K562 (cell line): ENCODE measurements at regions not wholly inside any gene's neighbourhood (a gene's known extent, or its start where the extent isn't known, plus 50 kb on each side); places are given as distances from the start of the nearest gene placed in this dataset.

ENCODE experiments used
- ATAC-seq: fragments of 200-7000 bp; cut with Tn5 transposase; 3 replicates; pipeline ENCODE4 v1.9.1; 2020; ENCODE audit warnings: moderate library complexity
- BruUV-seq: library from RNA; stranded (reverse); fragments of 400-500 nt; replicated peaks from 2 replicates; lab custom pipeline; 2021; lab: Mats Ljungman, UMichigan
- CTCF ChIA-PET: fragments of 300-600 bp; formaldehyde crosslinking; extraction: SDS; loops from one replicate; lab custom pipeline; 2021; ENCODE audit warnings: low intra/inter-chr PET ratio; lab: Yijun Ruan, JAX
- POLR2A ChIA-PET: fragments of 300-600, 350-650 bp; sonication (Branson Sonifier 250); formaldehyde crosslinking; extraction: SDS; loops from one replicate; lab custom pipeline; 2021; ENCODE audit warnings: antibody characterized with exemption, inconsistent platforms; lab: Yijun Ruan, JAX
- DNase-seq, 4 experiments: peaks; one replicate each; pipeline versions ENCODE4 v3.0.0 to v3.0.0-alpha.2; 2011 to 2018; ENCODE audit warnings: low spot score in 3 of 4, mixed read lengths in 3 of 4; ENCODE audit errors: extremely low read depth in 1 of 4
- FAIRE-seq: peaks from 2 replicates; lab custom pipeline; 2011; peaks lifted over from hg19 to GRCh38; lab: Jason Lieb, UNC
- H2AFZ ChIP-seq: 2 replicates; pipeline ENCODE4 v1.6.0; 2011; ENCODE audit warnings: low read depth, low read length, control low read depth, inconsistent platforms
- H3K27ac ChIP-seq: fragments of 200-600 bp; 3 replicates; pipeline ENCODE4 v1.8.0; 2011; ENCODE audit warnings: low read depth, mild to moderate bottlenecking, control low read depth, inconsistent platforms, low read length, moderate library complexity, mixed read lengths; ENCODE audit errors: extremely low read depth
- H3K27me3 ChIP-seq, 2 experiments: fragments of 300-600 bp in 1 of 2; 2 replicates in 1 of 2; 3 replicates in 1 of 2; pipeline versions ENCODE4 v1.6.0 to v1.8.0; 2011; ENCODE audit warnings: inconsistent platforms in 2 of 2, low read length in 2 of 2, mild to moderate bottlenecking in 1 of 2, mixed read lengths in 1 of 2, moderate library complexity in 1 of 2; ENCODE audit not compliant: control insufficient read depth in 2 of 2, insufficient read depth in 2 of 2
- H3K36me3 ChIP-seq: fragments of 300-600 bp; 3 replicates; pipeline ENCODE4 v1.8.0; 2011; ENCODE audit warnings: mild to moderate bottlenecking, low read length, inconsistent platforms; ENCODE audit not compliant: control insufficient read depth, insufficient read depth
- H3K4me1 ChIP-seq, 2 experiments: fragments of 200-600 bp in 1 of 2; replicated peaks in 1 of 2; 2 replicates in 1 of 2; 3 replicates in 1 of 2; pipeline versions ENCODE4 v1.5.1 to v1.8.0; 2011; ENCODE audit warnings: inconsistent platforms in 2 of 2, low read length in 2 of 2, mild to moderate bottlenecking in 1 of 2, mixed read lengths in 1 of 2, moderate library complexity in 1 of 2; ENCODE audit not compliant: control insufficient read depth in 2 of 2, insufficient read depth in 2 of 2
- H3K4me2 ChIP-seq: 2 replicates; pipeline ENCODE4 v1.6.1; 2011; ENCODE audit warnings: low read length, control low read depth, inconsistent platforms, mixed read lengths; ENCODE audit not compliant: insufficient read depth
- H3K4me3 ChIP-seq: fragments of 200-600 bp; sonication (generic), shearing (Covaris generic); 2 replicates; pipeline ENCODE4 v1.5.1; 2016; ENCODE audit warnings: control low read depth, inconsistent platforms
- H3K79me2 ChIP-seq: fragments of 200-600 bp; 3 replicates; pipeline ENCODE4 v1.8.0; 2011; ENCODE audit warnings: low read length, inconsistent platforms; ENCODE audit not compliant: control insufficient read depth, insufficient read depth
- H3K9ac ChIP-seq, 2 experiments: 2 replicates each; pipeline versions ENCODE4 v1.6.0 to v1.6.1; 2011; ENCODE audit warnings: low read depth in 2 of 2, low read length in 2 of 2, control low read depth in 1 of 2, inconsistent platforms in 1 of 2, mild to moderate bottlenecking in 1 of 2, mixed read lengths in 1 of 2; ENCODE audit not compliant: insufficient read depth in 1 of 2
- H3K9me1 ChIP-seq: one replicate; pipeline ENCODE4 v1.6.0; 2011; ENCODE audit warnings: inconsistent platforms, mild to moderate bottlenecking, low read length, moderate library complexity; ENCODE audit not compliant: control insufficient read depth, insufficient read depth
- H3K9me3 ChIP-seq: replicated peaks from 2 replicates; pipeline ENCODE4 v1.5.1; 2011; ENCODE audit warnings: low read depth, low read length, inconsistent platforms; ENCODE audit not compliant: control insufficient read depth, insufficient read depth
- H4K20me1 ChIP-seq: replicated peaks from 2 replicates; pipeline ENCODE4 v1.6.1; 2011; ENCODE audit warnings: low read length, inconsistent platforms, mixed read lengths; ENCODE audit not compliant: control insufficient read depth, insufficient read depth
- ADNP ChIP-seq: fragments of 200-800 bp; sonication (Bioruptor generic); IDR thresholded peaks from 2 replicates; pipeline ENCODE4 v1.6.1; 2016; ENCODE audit warnings: missing genetic modification characterization, missing compliant biosample characterization
- EZH2 ChIP-seq: IDR thresholded peaks from 2 replicates; pipeline ENCODE4 v1.6.1; 2012; ENCODE audit warnings: low read depth, mild to moderate bottlenecking, inconsistent platforms, low read length, borderline replicate concordance
- FOS ChIP-seq: IDR thresholded peaks from 3 replicates; pipeline ENCODE4 v1.6.1; 2011; ENCODE audit not compliant: insufficient read length; ENCODE audit errors: extremely low read depth
- KLF10 ChIP-seq: fragments of 250-450 bp; sonication (Bioruptor Pico); IDR thresholded peaks from 2 replicates; pipeline ENCODE4 v1.6.1; 2021; ENCODE audit warnings: matching md5 sums
- POLR2A ChIP-seq: fragments of 450-650 bp; conservative IDR thresholded peaks from 2 replicates; pipeline ENCODE4 v1.6.1; 2016
- RBM15 ChIP-seq: fragments of 200-400 bp; formaldehyde crosslinking; IDR thresholded peaks from 2 replicates; pipeline ENCODE4 v1.6.1; 2018; ENCODE audit warnings: mild to moderate bottlenecking, low read length, moderate library complexity; ENCODE audit not compliant: insufficient read depth
- SIX5 ChIP-seq, 2 experiments: IDR thresholded peaks; 2 replicates each; pipeline ENCODE4 v1.6.1; 2011; ENCODE audit warnings: low read length in 2 of 2, borderline replicate concordance in 1 of 2, low read depth in 1 of 2, mild to moderate bottlenecking in 1 of 2, moderate library complexity in 1 of 2; ENCODE audit not compliant: insufficient read depth in 1 of 2
- SRSF9 ChIP-seq: fragments of 200-400 bp; formaldehyde crosslinking; IDR thresholded peaks from 2 replicates; pipeline ENCODE4 v1.6.1; 2017; ENCODE audit warnings: low read depth, low read length, borderline replicate concordance
- TOE1 ChIP-seq, 2 experiments: fragments of 450-650 bp in 1 of 2; sonication (generic) in 1 of 2; formaldehyde crosslinking in 1 of 2; IDR thresholded peaks; 2 replicates each; pipeline versions ENCODE4 v1.7.1 to v1.8.0; 2016 to 2022; ENCODE audit warnings: borderline replicate concordance in 2 of 2, mild to moderate bottlenecking in 2 of 2, antibody characterized with exemption in 1 of 2, inconsistent platforms in 1 of 2, low read depth in 1 of 2, missing genetic modification reagents in 1 of 2, moderate library complexity in 1 of 2
- ZBTB9 ChIP-seq: fragments of 450-650 bp; formaldehyde crosslinking; IDR thresholded peaks from 2 replicates; pipeline ENCODE4 v1.4.0; 2020; ENCODE audit warnings: mild to moderate bottlenecking, moderate library complexity
- WGBS: fragments of 100-300 bp; shearing (Covaris generic); methylation state at CpG from one replicate; pipeline ENCODE4 v1.1.6; 2016; ENCODE audit warnings: low coverage, mixed read lengths; ENCODE audit not compliant: insufficient coverage; ENCODE audit errors: missing lambda C conversion rate; 5-methylcytosine and 5-hydroxymethylcytosine counted together
- in situ Hi-C: fragments of 300-500 bp; cut with MboI; formaldehyde crosslinking; loops from 4 replicates; pipeline ENCODE4 v1.15.0; 2018; ENCODE audit warnings: inconsistent platforms, mixed read lengths
- intact Hi-C: fragments of 100-400 bp; cut with micrococcal nuclease; formaldehyde crosslinking; loops from 2 replicates; pipeline ENCODE4 v1.14.2; 2022
- TF ChIP-seq, protein P1 (sequence below): sonication (generic); formaldehyde crosslinking; IDR thresholded peaks from 2 replicates; pipeline ENCODE4 v1.8.1; 2023; ENCODE audit warnings: mild to moderate bottlenecking, missing genetic modification reagents

DNA sequence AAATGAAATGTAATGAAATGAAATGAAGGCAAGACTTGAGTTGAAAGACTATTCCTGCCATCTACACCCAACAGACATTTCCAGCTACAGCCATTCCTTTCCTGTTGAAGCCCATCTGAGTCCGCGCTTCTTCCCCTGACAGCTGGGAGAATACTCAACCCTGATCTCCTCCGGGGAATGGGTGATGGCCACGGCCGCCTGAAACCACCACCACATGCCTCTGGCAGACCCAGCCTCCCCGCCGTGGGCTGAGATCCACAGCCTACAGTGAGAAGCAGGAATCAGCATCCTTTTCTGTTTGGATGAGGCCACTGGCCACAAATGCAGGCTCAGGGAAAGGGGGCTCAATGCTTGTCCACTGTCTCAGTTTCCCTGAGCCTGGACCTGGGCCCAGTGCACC lies 130.3 kb downstream of the NCOR2 start:
- no peaks in the 10 kb centered on the region for H3K79me2 ChIP-seq
- WGBS = 86% methylated on average over 7 of the region's 7 CpGs
- ChIA-PET CTCF (no interaction called here), POLR2A (interaction anchor here (0.6 kb wide), 1 partner anchor 255 kb away, joined by 3 read pairs; no protein-coding TSS in a partner anchor)
- BruUV-seq = no TSS peak
- no peaks in the 10 kb centered on the region for H3K9me3 ChIP-seq
- H3K9ac ChIP-seq = no peak overlapping the region
- no peak for ATAC-seq
- H3K4me1 ChIP-seq = peaks cover 0 to 26% of the 10 kb centered on the region in 2 experiments; a peak in 2 of 5 replicates
- no peaks in the 10 kb centered on the region; the same call in 1 of the 2 replicates for H4K20me1 ChIP-seq
- H3K4me3 ChIP-seq = no peak overlapping the region
- no peak for TF ChIP-seq FOS
- no peak for TF ChIP-seq SRSF9
- no peak for TF ChIP-seq TOE1 (IDR thresholded peaks at IDR 0.05; ENCODE audit: borderline replicate concordance)
- TF ChIP-seq TOE1 (CRISPR knock-in tag; IDR thresholded peaks at IDR 0.05; ENCODE audit: borderline replicate concordance, low read depth) = no peak
- TF ChIP-seq KLF10 = no peak
- TF ChIP-seq EZH2 = no peak
- no peak for TF ChIP-seq SIX5 (IDR thresholded peaks at IDR 0.05; ENCODE audit: borderline replicate concordance in 1 of 2, insufficient read depth in 1 of 2, low read depth in 1 of 2, low read length in 2 of 2)
- no peak for TF ChIP-seq ZBTB9 (CRISPR knock-in tag)
- no peak for TF ChIP-seq POLR2A
- TF ChIP-seq ADNP = no peak
- TF ChIP-seq RBM15 = no peak
- TF ChIP-seq, protein P1, sequence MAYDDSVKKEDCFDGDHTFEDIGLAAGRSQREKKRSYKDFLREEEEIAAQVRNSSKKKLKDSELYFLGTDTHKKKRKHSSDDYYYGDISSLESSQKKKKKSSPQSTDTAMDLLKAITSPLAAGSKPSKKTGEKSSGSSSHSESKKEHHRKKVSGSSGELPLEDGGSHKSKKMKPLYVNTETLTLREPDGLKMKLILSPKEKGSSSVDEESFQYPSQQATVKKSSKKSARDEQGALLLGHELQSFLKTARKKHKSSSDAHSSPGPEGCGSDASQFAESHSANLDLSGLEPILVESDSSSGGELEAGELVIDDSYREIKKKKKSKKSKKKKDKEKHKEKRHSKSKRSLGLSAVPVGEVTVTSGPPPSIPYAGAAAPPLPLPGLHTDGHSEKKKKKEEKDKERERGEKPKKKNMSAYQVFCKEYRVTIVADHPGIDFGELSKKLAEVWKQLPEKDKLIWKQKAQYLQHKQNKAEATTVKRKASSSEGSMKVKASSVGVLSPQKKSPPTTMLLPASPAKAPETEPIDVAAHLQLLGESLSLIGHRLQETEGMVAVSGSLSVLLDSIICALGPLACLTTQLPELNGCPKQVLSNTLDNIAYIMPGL = no peak
- TF ChIP-seq, all 486 proteins: peak for 0
- Histone ChIP-seq H3K9me1 (no peaks in the 10 kb centered on the region), H2AFZ (no peak overlapping the region), H3K36me3 (peaks cover 19% of the 10 kb centered on the region; the same call in 1 of the 3 replicates), H3K27ac (no peak overlapping the region), H3K4me2 (no peak overlapping the region), H3K27me3 (no peaks in the 10 kb centered on the region)
- intact Hi-C loops = no loop called here
- in situ Hi-C loops = no loop called here
- DNase-seq (no peak), FAIRE-seq (no peak)
